ENCODE measurements at regions not wholly inside any gene's neighbourhood (a gene's known extent, or its start where the extent isn't known, plus 50 kb on each side); places are given as distances from the start of the nearest gene placed in this dataset.

GRCh38 chr6:74152096-74152675 is 456.2 kb downstream of the CD109 start:
- Histone ChIP-seq H3K27me3 (ENCODE audit: insufficient read depth, insufficient read length) (no peaks in the 10 kb centered on the region), H3K9ac (ENCODE audit: insufficient read length, low read depth) (no peak overlapping the region), H3K4me3 (ENCODE audit: insufficient read length, low read depth) (no peak overlapping the region), H3K9me3 (ENCODE audit: insufficient read depth, low read length) (no peaks in the 10 kb centered on the region), H3K4me1 (ENCODE audit: insufficient read depth, insufficient read length) (no peaks in the 10 kb centered on the region), H3K36me3 (ENCODE audit: insufficient read depth, insufficient read length, low read length) (no peaks in the 10 kb centered on the region)
- no peak for DNase-seq (ENCODE audit: low read depth, low spot score)
- TF ChIP-seq YY1 (IDR thresholded peaks at IDR 0.05; ENCODE audit: insufficient read depth, insufficient read length) (no peak), SUZ12 (IDR thresholded peaks at IDR 0.05; ENCODE audit: extremely low read depth, insufficient read depth, insufficient read length) (no peak), ZNF274 (IDR thresholded peaks at IDR 0.05; ENCODE audit: low read depth, low read length) (no peak)

- no peaks in the 10 kb centered on the region for H3K9me3 ChIP-seq (ENCODE audit: insufficient read depth, low read length)
- no peaks in the 10 kb centered on the region for H3K36me3 ChIP-seq (ENCODE audit: insufficient read depth, insufficient read length, low read length)
- no peaks in the 10 kb centered on the region for H3K4me1 ChIP-seq (ENCODE audit: insufficient read depth, insufficient read length)
- H3K4me3 ChIP-seq (ENCODE audit: insufficient read length, low read depth): no peak overlapping the region
- no peaks in the 10 kb centered on the region for H3K27me3 ChIP-seq (ENCODE audit: insufficient read depth, insufficient read length)
- H3K9ac ChIP-seq (ENCODE audit: insufficient read length, low read depth): no peak overlapping the region
- DNase-seq (ENCODE audit: low read depth, low spot score): no peak
- TF ChIP-seq YY1 (IDR thresholded peaks at IDR 0.05; ENCODE audit: insufficient read depth, insufficient read length) (no peak), SUZ12 (IDR thresholded peaks at IDR 0.05; ENCODE audit: extremely low read depth, insufficient read depth, insufficient read length) (no peak), ZNF274 (IDR thresholded peaks at IDR 0.05; ENCODE audit: low read depth, low read length) (no peak)
Observed at GRCh38 chr6:74145931-74146330, 449.9 kb downstream of the CD109 start.

- TF ChIP-seq YY1 (IDR thresholded peaks at IDR 0.05; ENCODE audit: insufficient read depth, insufficient read length) (no peak), SUZ12 (IDR thresholded peaks at IDR 0.05; ENCODE audit: extremely low read depth, insufficient read depth, insufficient read length) (no peak), ZNF274 (IDR thresholded peaks at IDR 0.05; ENCODE audit: low read depth, low read length) (no peak)
- Histone ChIP-seq H3K4me1 (ENCODE audit: insufficient read depth, insufficient read length) (no peaks in the 10 kb centered on the region), H3K9ac (ENCODE audit: insufficient read length, low read depth) (no peak overlapping the region), H3K36me3 (ENCODE audit: insufficient read depth, insufficient read length, low read length) (no peaks in the 10 kb centered on the region), H3K4me3 (ENCODE audit: insufficient read length, low read depth) (no peak overlapping the region), H3K9me3 (ENCODE audit: insufficient read depth, low read length) (no peaks in the 10 kb centered on the region), H3K27me3 (ENCODE audit: insufficient read depth, insufficient read length) (no peaks in the 10 kb centered on the region)
- DNase-seq (ENCODE audit: low read depth, low spot score): no peak
Observed at GRCh38 chr6:74137911-74138310, 441.9 kb downstream of the CD109 start.

- H3K4me1 ChIP-seq (ENCODE audit: insufficient read depth, insufficient read length): no peaks in the 10 kb centered on the region
- no peak for DNase-seq (ENCODE audit: low read depth, low spot score)
- no peaks in the 10 kb centered on the region for H3K36me3 ChIP-seq (ENCODE audit: insufficient read depth, insufficient read length, low read length)
- no peak overlapping the region for H3K4me3 ChIP-seq (ENCODE audit: insufficient read length, low read depth)
- no peaks in the 10 kb centered on the region for H3K27me3 ChIP-seq (ENCODE audit: insufficient read depth, insufficient read length)
- no peak overlapping the region for H3K9ac ChIP-seq (ENCODE audit: insufficient read length, low read depth)
- no peaks in the 10 kb centered on the region for H3K9me3 ChIP-seq (ENCODE audit: insufficient read depth, low read length)
- TF ChIP-seq ZNF274 (IDR thresholded peaks at IDR 0.05; ENCODE audit: low read depth, low read length): no peak
- TF ChIP-seq SUZ12 (IDR thresholded peaks at IDR 0.05; ENCODE audit: extremely low read depth, insufficient read depth, insufficient read length): no peak
- no peak for TF ChIP-seq YY1 (IDR thresholded peaks at IDR 0.05; ENCODE audit: insufficient read depth, insufficient read length)
Observed at GRCh38 chr6:74134327-74134726, 438.3 kb downstream of the CD109 start.

GRCh38 chr6:74133073-74133472 is 437.1 kb downstream of the CD109 start:
- H3K27me3 ChIP-seq (ENCODE audit: insufficient read depth, insufficient read length): no peaks in the 10 kb centered on the region
- no peak overlapping the region for H3K9ac ChIP-seq (ENCODE audit: insufficient read length, low read depth)
- H3K36me3 ChIP-seq (ENCODE audit: insufficient read depth, insufficient read length, low read length): no peaks in the 10 kb centered on the region
- no peaks in the 10 kb centered on the region for H3K9me3 ChIP-seq (ENCODE audit: insufficient read depth, low read length)
- no peaks in the 10 kb centered on the region for H3K4me1 ChIP-seq (ENCODE audit: insufficient read depth, insufficient read length)
- H3K4me3 ChIP-seq (ENCODE audit: insufficient read length, low read depth): no peak overlapping the region
- no peak for DNase-seq (ENCODE audit: low read depth, low spot score)
- TF ChIP-seq ZNF274 (IDR thresholded peaks at IDR 0.05; ENCODE audit: low read depth, low read length): no peak
- no peak for TF ChIP-seq YY1 (IDR thresholded peaks at IDR 0.05; ENCODE audit: insufficient read depth, insufficient read length)
- TF ChIP-seq SUZ12 (IDR thresholded peaks at IDR 0.05; ENCODE audit: extremely low read depth, insufficient read depth, insufficient read length): no peak

- Histone ChIP-seq H3K4me1 (ENCODE audit: insufficient read depth, insufficient read length) (no peaks in the 10 kb centered on the region), H3K36me3 (ENCODE audit: insufficient read depth, insufficient read length, low read length) (no peaks in the 10 kb centered on the region), H3K9me3 (ENCODE audit: insufficient read depth, low read length) (no peaks in the 10 kb centered on the region), H3K4me3 (ENCODE audit: insufficient read length, low read depth) (no peak overlapping the region), H3K27me3 (ENCODE audit: insufficient read depth, insufficient read length) (no peaks in the 10 kb centered on the region), H3K9ac (ENCODE audit: insufficient read length, low read depth) (no peak overlapping the region)
- no peak for DNase-seq (ENCODE audit: low read depth, low spot score)
- TF ChIP-seq ZNF274 (IDR thresholded peaks at IDR 0.05; ENCODE audit: low read depth, low read length): no peak
- no peak for TF ChIP-seq SUZ12 (IDR thresholded peaks at IDR 0.05; ENCODE audit: extremely low read depth, insufficient read depth, insufficient read length)
- no peak for TF ChIP-seq YY1 (IDR thresholded peaks at IDR 0.05; ENCODE audit: insufficient read depth, insufficient read length)
Observed at GRCh38 chr6:74130641-74131040, 434.6 kb downstream of the CD109 start.

- H3K4me1 ChIP-seq (ENCODE audit: insufficient read depth, insufficient read length): no peaks in the 10 kb centered on the region
- TF ChIP-seq YY1 (IDR thresholded peaks at IDR 0.05; ENCODE audit: insufficient read depth, insufficient read length) (no peak), ZNF274 (IDR thresholded peaks at IDR 0.05; ENCODE audit: low read depth, low read length) (no peak), SUZ12 (IDR thresholded peaks at IDR 0.05; ENCODE audit: extremely low read depth, insufficient read depth, insufficient read length) (no peak)
- no peak overlapping the region for H3K4me3 ChIP-seq (ENCODE audit: insufficient read length, low read depth)
- no peak overlapping the region for H3K9ac ChIP-seq (ENCODE audit: insufficient read length, low read depth)
- no peaks in the 10 kb centered on the region for H3K27me3 ChIP-seq (ENCODE audit: insufficient read depth, insufficient read length)
- H3K36me3 ChIP-seq (ENCODE audit: insufficient read depth, insufficient read length, low read length): no peaks in the 10 kb centered on the region
- no peak for DNase-seq (ENCODE audit: low read depth, low spot score)
- no peaks in the 10 kb centered on the region for H3K9me3 ChIP-seq (ENCODE audit: insufficient read depth, low read length)
Observed at GRCh38 chr6:74128536-74128935, 432.5 kb downstream of the CD109 start.

Data from NT2/D1 (cell line).